Osteocyte (in vitro differentiated cells): ENCODE measurements at regions not wholly inside any gene's neighbourhood (a gene's known extent, or its start where the extent isn't known, plus 50 kb on each side); places are given as distances from the start of the nearest gene placed in this dataset.

Experiments
- DNase-seq: peaks from one replicate; pipeline ENCODE4 v3.0.0; 2021; ENCODE audit warnings: mixed read lengths; ENCODE audit not compliant: unreplicated experiment; ENCODE audit errors: extremely low spot score
- H3K27ac Mint-ChIP-seq: one replicate; pipeline ENCODE4 v1.8.0; 2021; ENCODE audit warnings: mild to moderate bottlenecking, mixed read lengths; ENCODE audit not compliant: unreplicated experiment
- H3K27me3 Mint-ChIP-seq: one replicate; pipeline ENCODE4 v1.8.0; 2021; ENCODE audit warnings: mixed read lengths; ENCODE audit not compliant: unreplicated experiment
- H3K36me3 Mint-ChIP-seq: one replicate; pipeline ENCODE4 v1.8.0; 2021; ENCODE audit warnings: mixed read lengths; ENCODE audit not compliant: unreplicated experiment
- H3K4me1 Mint-ChIP-seq: one replicate; pipeline ENCODE4 v1.8.0; 2021; ENCODE audit warnings: mixed read lengths; ENCODE audit not compliant: unreplicated experiment
- H3K4me3 Mint-ChIP-seq: one replicate; pipeline ENCODE4 v1.8.0; 2021; ENCODE audit warnings: mild to moderate bottlenecking, moderate library complexity, mixed read lengths; ENCODE audit not compliant: unreplicated experiment
- H3K9me3 Mint-ChIP-seq: one replicate; pipeline ENCODE4 v1.8.0; 2021; ENCODE audit warnings: mixed read lengths; ENCODE audit not compliant: unreplicated experiment
- CTCF ChIP-seq: fragments of 200-600 bp; sonication (generic); IDR thresholded peaks from 2 replicates; pipeline ENCODE4 v1.5.0; 2021; ENCODE audit warnings: antibody characterized with exemption, mild to moderate bottlenecking, moderate library complexity

GRCh38 chr6:131382631-131383030 is 190.4 kb upstream of the ARG1 start:
- H3K27me3 Mint-ChIP-seq = no peaks in the 10 kb centered on the region
- no peak overlapping the region for H3K27ac Mint-ChIP-seq
- no peaks in the 10 kb centered on the region for H3K36me3 Mint-ChIP-seq
- TF ChIP-seq CTCF = no peak
- peaks cover 11% of the 10 kb centered on the region for H3K4me1 Mint-ChIP-seq
- H3K9me3 Mint-ChIP-seq = no peaks in the 10 kb centered on the region
- DNase-seq = no peak
- no peak overlapping the region for H3K4me3 Mint-ChIP-seq

GRCh38 chr6:131383421-131384411 is 189.3 kb upstream of the ARG1 start:
- H3K27ac Mint-ChIP-seq = no peak overlapping the region
- no peak overlapping the region for H3K4me3 Mint-ChIP-seq
- no peaks in the 10 kb centered on the region for H3K9me3 Mint-ChIP-seq
- H3K27me3 Mint-ChIP-seq = peaks cover 4% of the 10 kb centered on the region
- peaks cover 11% of the 10 kb centered on the region for H3K4me1 Mint-ChIP-seq
- DNase-seq = no peak
- no peak for TF ChIP-seq CTCF
- no peaks in the 10 kb centered on the region for H3K36me3 Mint-ChIP-seq

DNA sequence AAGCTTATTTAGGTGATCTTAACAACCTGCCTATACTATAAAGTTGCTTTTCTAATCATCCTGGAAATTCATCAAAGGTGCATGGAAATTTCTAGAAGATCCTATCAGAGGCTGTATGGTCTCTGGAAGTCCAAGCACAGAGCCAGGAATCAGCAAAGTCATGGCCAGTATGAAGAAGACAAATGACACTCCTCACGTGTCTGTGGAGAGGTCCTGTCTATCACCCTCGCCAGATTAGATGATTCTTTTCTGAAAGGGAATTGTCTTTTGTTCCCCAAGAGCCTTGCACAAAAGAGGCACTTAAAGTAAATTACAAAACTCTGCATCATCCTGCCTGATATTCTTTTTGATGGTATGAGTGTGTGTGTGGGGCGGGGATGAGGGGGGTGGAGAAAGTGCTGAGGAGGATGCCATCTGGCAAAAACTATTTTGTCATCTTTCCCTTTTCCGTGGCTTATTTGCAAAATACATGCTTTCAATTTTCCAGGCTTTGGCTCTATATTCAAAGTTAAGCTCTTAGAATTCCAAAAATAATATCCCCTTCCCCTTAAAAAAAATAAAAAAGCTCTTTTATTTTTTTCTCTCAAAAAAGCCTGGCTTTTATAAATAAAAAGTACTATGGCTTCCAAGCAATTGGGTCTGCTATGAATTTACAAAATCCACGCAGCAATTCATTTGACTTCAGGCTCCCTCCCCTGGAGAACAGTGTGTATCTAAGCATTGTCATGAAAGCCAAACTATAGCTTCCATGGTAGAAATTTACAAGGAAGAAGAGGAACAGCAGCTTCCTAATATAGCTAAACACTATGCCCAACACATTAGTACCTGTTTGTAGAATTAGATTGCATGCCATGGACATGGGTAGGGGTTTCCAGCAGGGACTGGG is 185.2 kb upstream of the ARG1 start:
- H3K27me3 Mint-ChIP-seq = peaks cover 23% of the 10 kb centered on the region
- no peaks in the 10 kb centered on the region for H3K36me3 Mint-ChIP-seq
- no peak overlapping the region for H3K4me3 Mint-ChIP-seq
- no peak for TF ChIP-seq CTCF
- H3K9me3 Mint-ChIP-seq = no peaks in the 10 kb centered on the region
- H3K4me1 Mint-ChIP-seq = peaks cover 11% of the 10 kb centered on the region
- no peak for DNase-seq
- no peak overlapping the region for H3K27ac Mint-ChIP-seq

- Mint-ChIP-seq H3K36me3 (no peaks in the 10 kb centered on the region), H3K9me3 (peaks cover 8% of the 10 kb centered on the region), H3K4me3 (no peak overlapping the region), H3K4me1 (no peaks in the 10 kb centered on the region), H3K27ac (no peak overlapping the region), H3K27me3 (peaks cover 38% of the 10 kb centered on the region)
- no peak for TF ChIP-seq CTCF
- no peak for DNase-seq
Observed at GRCh38 chr6:131390322-131390721, 182.7 kb upstream of the ARG1 start.

- Mint-ChIP-seq H3K4me3 (no peak overlapping the region), H3K9me3 (peaks cover 8% of the 10 kb centered on the region), H3K36me3 (no peaks in the 10 kb centered on the region), H3K4me1 (no peaks in the 10 kb centered on the region), H3K27ac (no peak overlapping the region), H3K27me3 (peaks cover 41% of the 10 kb centered on the region)
- DNase-seq = no peak
- no peak for TF ChIP-seq CTCF
Observed at GRCh38 chr6:131391116-131391515, 181.9 kb upstream of the ARG1 start.
